ENCODE measurements at regions not wholly inside any gene's neighbourhood (a gene's known extent, or its start where the extent isn't known, plus 50 kb on each side); places are given as distances from the start of the nearest gene placed in this dataset.

DNA sequence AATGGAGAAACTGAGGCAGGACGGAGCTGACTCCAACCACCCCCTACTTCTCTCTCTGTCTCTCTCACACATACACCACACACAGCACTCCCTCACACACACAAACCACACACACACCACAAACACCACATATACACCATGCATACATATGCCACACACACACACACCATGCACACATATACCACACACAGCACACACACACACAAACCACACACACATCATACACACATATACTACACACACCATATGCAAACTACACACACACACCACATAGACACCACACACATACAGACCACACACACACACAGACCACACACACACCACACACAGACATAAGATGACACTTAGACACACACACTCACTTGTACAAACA lies 94.3 kb downstream of the RIPK4 start:
- TF ChIP-seq, protein P1, sequence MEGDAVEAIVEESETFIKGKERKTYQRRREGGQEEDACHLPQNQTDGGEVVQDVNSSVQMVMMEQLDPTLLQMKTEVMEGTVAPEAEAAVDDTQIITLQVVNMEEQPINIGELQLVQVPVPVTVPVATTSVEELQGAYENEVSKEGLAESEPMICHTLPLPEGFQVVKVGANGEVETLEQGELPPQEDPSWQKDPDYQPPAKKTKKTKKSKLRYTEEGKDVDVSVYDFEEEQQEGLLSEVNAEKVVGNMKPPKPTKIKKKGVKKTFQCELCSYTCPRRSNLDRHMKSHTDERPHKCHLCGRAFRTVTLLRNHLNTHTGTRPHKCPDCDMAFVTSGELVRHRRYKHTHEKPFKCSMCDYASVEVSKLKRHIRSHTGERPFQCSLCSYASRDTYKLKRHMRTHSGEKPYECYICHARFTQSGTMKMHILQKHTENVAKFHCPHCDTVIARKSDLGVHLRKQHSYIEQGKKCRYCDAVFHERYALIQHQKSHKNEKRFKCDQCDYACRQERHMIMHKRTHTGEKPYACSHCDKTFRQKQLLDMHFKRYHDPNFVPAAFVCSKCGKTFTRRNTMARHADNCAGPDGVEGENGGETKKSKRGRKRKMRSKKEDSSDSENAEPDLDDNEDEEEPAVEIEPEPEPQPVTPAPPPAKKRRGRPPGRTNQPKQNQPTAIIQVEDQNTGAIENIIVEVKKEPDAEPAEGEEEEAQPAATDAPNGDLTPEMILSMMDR (IDR thresholded peaks at IDR 0.05; ENCODE audit: low read depth, low read length, poor library complexity, severe bottlenecking): no peak
- no peak for TF ChIP-seq EZH2phosphoT487 (IDR thresholded peaks at IDR 0.05; ENCODE audit: borderline replicate concordance, low read length)
